ENCODE measurements at regions not wholly inside any gene's neighbourhood (a gene's known extent, or its start where the extent isn't known, plus 50 kb on each side); places are given as distances from the start of the nearest gene placed in this dataset.

DNA sequence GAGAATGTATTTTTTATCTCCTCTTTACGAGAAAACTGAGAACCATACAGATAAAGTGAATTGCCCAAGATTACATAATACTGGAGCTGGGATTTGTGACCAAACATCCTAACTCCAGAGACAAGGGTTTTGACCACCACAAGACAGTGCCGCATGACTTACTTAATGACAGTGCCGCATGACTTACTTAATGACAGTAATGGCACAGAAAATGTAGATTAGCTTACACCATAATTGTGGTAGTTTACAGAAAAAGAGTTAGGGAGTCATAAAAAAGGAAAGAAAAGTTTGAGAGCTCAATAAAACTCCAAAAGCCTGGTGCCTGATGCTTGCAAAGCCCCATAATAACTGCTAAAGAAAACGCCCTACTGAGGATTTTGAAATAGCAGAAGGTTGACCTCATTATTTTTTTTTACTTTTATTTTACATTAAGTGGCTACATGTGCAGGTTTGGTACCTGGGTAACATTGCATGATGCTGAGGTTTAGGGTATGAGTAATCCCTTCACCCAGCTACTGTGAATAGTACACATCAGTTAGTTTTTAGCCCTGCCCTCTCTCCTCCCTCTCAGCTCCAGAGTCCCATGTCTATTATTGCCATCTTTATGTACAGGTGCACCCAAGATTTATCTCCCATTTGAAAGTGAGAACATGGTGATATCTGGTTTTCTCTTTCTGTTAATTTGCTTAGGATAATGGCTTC lies 310.0 kb upstream of the UBE2E3 start:
- Mint-ChIP-seq H3K27ac (ENCODE audit: unreplicated experiment) (no peak overlapping the region), H3K4me3 (ENCODE audit: unreplicated experiment) (no peak overlapping the region), H3K9me3 (ENCODE audit: unreplicated experiment) (no peaks in the 10 kb centered on the region), H3K36me3 (ENCODE audit: low read depth, unreplicated experiment) (no peaks in the 10 kb centered on the region), H3K4me1 (ENCODE audit: low read depth, unreplicated experiment) (peaks cover 6% of the 10 kb centered on the region), H3K27me3 (ENCODE audit: low read depth, unreplicated experiment) (no peaks in the 10 kb centered on the region)
- no peaks in the 10 kb centered on the region for H3K9me3 ChIP-seq (ENCODE audit: insufficient read depth, low read depth, low read length)
- no peaks in the 10 kb centered on the region for H4K20me1 ChIP-seq (ENCODE audit: insufficient read depth, low read length)
- H3K9ac ChIP-seq (ENCODE audit: low read length), result no peak overlapping the region
- H3K27me3 ChIP-seq (ENCODE audit: insufficient read depth, low read length), result no peaks in the 10 kb centered on the region
- H3K27ac ChIP-seq (ENCODE audit: low read depth, low read length), result no peak overlapping the region
- no peak for DNase-seq (ENCODE audit: low read depth)
- no peaks in the 10 kb centered on the region for H3K36me3 ChIP-seq (ENCODE audit: insufficient read depth, low read length)
- TF ChIP-seq, protein P1, sequence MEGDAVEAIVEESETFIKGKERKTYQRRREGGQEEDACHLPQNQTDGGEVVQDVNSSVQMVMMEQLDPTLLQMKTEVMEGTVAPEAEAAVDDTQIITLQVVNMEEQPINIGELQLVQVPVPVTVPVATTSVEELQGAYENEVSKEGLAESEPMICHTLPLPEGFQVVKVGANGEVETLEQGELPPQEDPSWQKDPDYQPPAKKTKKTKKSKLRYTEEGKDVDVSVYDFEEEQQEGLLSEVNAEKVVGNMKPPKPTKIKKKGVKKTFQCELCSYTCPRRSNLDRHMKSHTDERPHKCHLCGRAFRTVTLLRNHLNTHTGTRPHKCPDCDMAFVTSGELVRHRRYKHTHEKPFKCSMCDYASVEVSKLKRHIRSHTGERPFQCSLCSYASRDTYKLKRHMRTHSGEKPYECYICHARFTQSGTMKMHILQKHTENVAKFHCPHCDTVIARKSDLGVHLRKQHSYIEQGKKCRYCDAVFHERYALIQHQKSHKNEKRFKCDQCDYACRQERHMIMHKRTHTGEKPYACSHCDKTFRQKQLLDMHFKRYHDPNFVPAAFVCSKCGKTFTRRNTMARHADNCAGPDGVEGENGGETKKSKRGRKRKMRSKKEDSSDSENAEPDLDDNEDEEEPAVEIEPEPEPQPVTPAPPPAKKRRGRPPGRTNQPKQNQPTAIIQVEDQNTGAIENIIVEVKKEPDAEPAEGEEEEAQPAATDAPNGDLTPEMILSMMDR (IDR thresholded peaks at IDR 0.05; ENCODE audit: insufficient read depth, low read depth, low read length), result no peak
- no peak for TF ChIP-seq EZH2 (IDR thresholded peaks at IDR 0.05; ENCODE audit: insufficient read depth, low read length)
- H3K4me1 ChIP-seq (ENCODE audit: insufficient read depth, low read length), result no peaks in the 10 kb centered on the region
- no peak overlapping the region for H3K4me3 ChIP-seq (ENCODE audit: insufficient read depth, low read depth, low read length)
- H3K4me2 ChIP-seq (ENCODE audit: low read length), result no peak overlapping the region
- H2AFZ ChIP-seq (ENCODE audit: low read depth, low read length), result no peak overlapping the region
- FAIRE-seq, result no peak
- no peaks in the 10 kb centered on the region for H3K79me2 ChIP-seq (ENCODE audit: insufficient read depth, low read length)

DNA sequence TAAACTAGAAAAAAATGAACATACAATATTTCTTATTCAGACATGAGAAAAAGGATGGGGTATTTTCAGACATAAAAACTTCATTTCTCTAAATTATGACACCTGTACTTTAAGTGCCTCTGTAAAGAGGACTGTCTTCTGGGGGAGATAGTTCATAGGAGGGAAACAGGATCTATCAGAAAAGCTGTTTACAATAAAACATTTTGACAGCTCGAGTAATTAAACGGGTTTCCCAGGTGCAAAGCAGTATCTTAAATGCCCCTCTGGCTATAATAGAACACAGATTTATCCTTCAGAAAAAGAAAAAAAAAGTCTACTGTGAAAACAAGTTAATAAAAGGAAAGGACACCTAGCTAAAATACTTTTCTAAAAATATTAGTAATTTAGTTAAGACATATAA lies 311.4 kb upstream of the UBE2E3 start:
- DNase-seq (ENCODE audit: low read depth), result no peak
- FAIRE-seq, result no peak

DNA sequence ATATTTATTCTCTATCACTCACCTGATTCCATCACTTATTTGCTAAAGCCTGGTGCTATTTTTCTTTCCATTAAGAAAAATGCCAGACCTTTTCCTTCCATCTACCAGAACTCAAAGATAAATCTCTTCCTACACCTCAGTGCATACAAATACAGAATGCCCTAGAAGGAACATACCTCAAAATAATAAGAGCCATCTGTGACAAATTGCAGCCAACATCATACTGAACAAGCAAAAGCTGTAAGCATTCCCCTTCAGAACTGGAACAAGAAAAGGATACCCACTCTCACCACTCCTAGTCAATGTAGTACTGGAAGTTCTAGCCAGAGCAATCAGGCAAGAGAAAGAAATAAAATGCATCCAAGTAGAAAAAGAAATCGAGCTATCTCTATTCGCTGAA lies 315.9 kb upstream of the UBE2E3 start:
- Histone ChIP-seq H3K4me2 (ENCODE audit: low read length) (no peak overlapping the region), H3K9me3 (ENCODE audit: insufficient read depth, low read depth, low read length) (no peaks in the 10 kb centered on the region), H3K27ac (ENCODE audit: low read depth, low read length) (no peak overlapping the region), H3K4me3 (ENCODE audit: insufficient read depth, low read depth, low read length) (no peak overlapping the region), H2AFZ (ENCODE audit: low read depth, low read length) (no peak overlapping the region), H3K4me1 (ENCODE audit: insufficient read depth, low read length) (peaks cover 8% of the 10 kb centered on the region), H4K20me1 (ENCODE audit: insufficient read depth, low read length) (no peaks in the 10 kb centered on the region), H3K79me2 (ENCODE audit: insufficient read depth, low read length) (no peaks in the 10 kb centered on the region), H3K36me3 (ENCODE audit: insufficient read depth, low read length) (no peaks in the 10 kb centered on the region), H3K9ac (ENCODE audit: low read length) (no peak overlapping the region), H3K27me3 (ENCODE audit: insufficient read depth, low read length) (no peaks in the 10 kb centered on the region)
- TF ChIP-seq, protein P1 (IDR thresholded peaks at IDR 0.05; ENCODE audit: insufficient read depth, low read depth, low read length), result no peak
- no peak for TF ChIP-seq EZH2 (IDR thresholded peaks at IDR 0.05; ENCODE audit: insufficient read depth, low read length)
- no peak for FAIRE-seq
- no peaks in the 10 kb centered on the region for H3K4me1 Mint-ChIP-seq (ENCODE audit: low read depth, unreplicated experiment)
- no peak for DNase-seq (ENCODE audit: low read depth)
- H3K9me3 Mint-ChIP-seq (ENCODE audit: unreplicated experiment), result no peaks in the 10 kb centered on the region
- H3K27ac Mint-ChIP-seq (ENCODE audit: unreplicated experiment), result no peak overlapping the region
- no peak overlapping the region for H3K4me3 Mint-ChIP-seq (ENCODE audit: unreplicated experiment)
- H3K36me3 Mint-ChIP-seq (ENCODE audit: low read depth, unreplicated experiment), result no peaks in the 10 kb centered on the region
- no peaks in the 10 kb centered on the region for H3K27me3 Mint-ChIP-seq (ENCODE audit: low read depth, unreplicated experiment)

More for the DNA sequence above, 311.4 kb upstream of the UBE2E3 start:
- H3K36me3 ChIP-seq (ENCODE audit: insufficient read depth, low read length), result no peaks in the 10 kb centered on the region
- TF ChIP-seq, protein P1 (IDR thresholded peaks at IDR 0.05; ENCODE audit: insufficient read depth, low read depth, low read length), result no peak
- no peak for TF ChIP-seq EZH2 (IDR thresholded peaks at IDR 0.05; ENCODE audit: insufficient read depth, low read length)
- H3K9ac ChIP-seq (ENCODE audit: low read length), result no peak overlapping the region
- Mint-ChIP-seq H3K36me3 (ENCODE audit: low read depth, unreplicated experiment) (no peaks in the 10 kb centered on the region), H3K27ac (ENCODE audit: unreplicated experiment) (no peak overlapping the region), H3K27me3 (ENCODE audit: low read depth, unreplicated experiment) (no peaks in the 10 kb centered on the region), H3K4me1 (ENCODE audit: low read depth, unreplicated experiment) (no peaks in the 10 kb centered on the region), H3K4me3 (ENCODE audit: unreplicated experiment) (no peak overlapping the region), H3K9me3 (ENCODE audit: unreplicated experiment) (no peaks in the 10 kb centered on the region)
- no peaks in the 10 kb centered on the region for H3K9me3 ChIP-seq (ENCODE audit: insufficient read depth, low read depth, low read length)
- H3K27me3 ChIP-seq (ENCODE audit: insufficient read depth, low read length), result no peaks in the 10 kb centered on the region
- H3K4me1 ChIP-seq (ENCODE audit: insufficient read depth, low read length), result no peaks in the 10 kb centered on the region
- no peak overlapping the region for H2AFZ ChIP-seq (ENCODE audit: low read depth, low read length)
- no peaks in the 10 kb centered on the region for H3K79me2 ChIP-seq (ENCODE audit: insufficient read depth, low read length)
- H3K27ac ChIP-seq (ENCODE audit: low read depth, low read length), result no peak overlapping the region
- no peak overlapping the region for H3K4me2 ChIP-seq (ENCODE audit: low read length)
- no peak overlapping the region for H3K4me3 ChIP-seq (ENCODE audit: insufficient read depth, low read depth, low read length)
- H4K20me1 ChIP-seq (ENCODE audit: insufficient read depth, low read length), result no peaks in the 10 kb centered on the region

All from astrocyte (in vitro differentiated cells and primary cell).